GM18951 (cell line): ENCODE measurements at regions not wholly inside any gene's neighbourhood (a gene's known extent, or its start where the extent isn't known, plus 50 kb on each side); places are given as distances from the start of the nearest gene placed in this dataset.

Experiments
- POLR2A ChIP-seq: IDR thresholded peaks from 4 replicates; pipeline ENCODE4 v1.6.1; 2011; ENCODE audit warnings: mild to moderate bottlenecking; ENCODE audit not compliant: insufficient read length, insufficient read depth; ENCODE audit errors: extremely low read depth
- in situ Hi-C: fragments of 300-500 bp; cut with MboI; formaldehyde crosslinking; loops from one replicate; pipeline ENCODE4 v1.12.0; 2022; ENCODE audit warnings: low sequenced_read_pairs, mixed read lengths, inconsistent platforms; ENCODE audit not compliant: unreplicated experiment

- TF ChIP-seq POLR2A, result no peak
- in situ Hi-C loops, result no loop called here
Observed at GRCh38 chr6:113120224-113120581, 736.9 kb upstream of the MARCKS start.

DNA sequence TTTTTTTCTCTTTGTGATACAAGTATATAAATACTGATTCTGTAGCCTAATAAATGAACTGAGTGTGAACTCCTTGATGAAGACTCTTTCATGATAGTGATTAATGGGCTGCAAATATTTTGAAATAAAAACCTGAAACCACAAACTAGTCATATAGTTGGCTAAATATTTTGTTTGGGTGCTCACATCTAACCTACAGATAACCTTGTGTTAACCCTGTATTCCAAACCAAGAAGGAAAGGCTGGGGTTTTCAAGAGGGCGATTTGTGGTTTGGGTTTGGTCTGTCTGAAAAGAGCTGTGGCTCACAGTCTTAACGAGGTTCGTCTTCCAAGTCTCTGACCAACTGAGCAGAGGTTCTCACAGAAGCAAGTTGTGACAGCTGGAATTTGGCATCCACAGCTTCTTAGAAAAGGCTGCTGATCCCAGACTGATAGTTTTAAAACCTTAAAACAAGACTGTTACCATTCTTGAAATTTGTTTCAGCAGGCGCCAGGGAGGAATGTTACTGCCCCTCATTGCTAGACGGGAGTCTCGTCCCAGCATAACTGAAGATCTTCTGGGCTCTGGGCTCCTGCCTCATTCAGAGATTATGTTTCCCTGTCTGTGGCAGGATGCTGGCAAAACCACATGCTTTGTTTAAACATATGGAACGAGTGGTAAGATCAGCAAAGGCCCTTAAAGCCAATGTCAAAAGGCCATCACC is 736.4 kb upstream of the MARCKS start:
- in situ Hi-C loops, result no loop called here
- TF ChIP-seq POLR2A, result no peak

DNA sequence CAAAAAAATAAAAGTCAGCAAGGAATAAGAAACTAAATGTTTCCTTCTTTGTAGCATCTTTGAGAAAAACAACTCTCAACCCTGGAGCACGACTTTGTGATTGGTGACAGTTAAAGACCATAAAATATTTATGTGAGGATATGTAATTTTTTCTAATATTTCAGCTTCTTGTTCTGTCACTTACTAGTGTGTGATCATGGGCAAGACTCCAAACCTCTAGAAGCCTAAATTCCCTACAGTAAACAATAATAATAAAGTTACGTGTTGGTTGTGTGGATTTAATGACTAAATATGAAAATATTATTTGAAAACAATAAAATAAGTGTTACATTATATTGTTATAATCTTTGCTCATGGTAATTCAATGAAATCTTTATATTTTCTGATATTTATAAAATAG is 735.6 kb upstream of the MARCKS start:
- in situ Hi-C loops, result no loop called here
- no peak for TF ChIP-seq POLR2A

DNA sequence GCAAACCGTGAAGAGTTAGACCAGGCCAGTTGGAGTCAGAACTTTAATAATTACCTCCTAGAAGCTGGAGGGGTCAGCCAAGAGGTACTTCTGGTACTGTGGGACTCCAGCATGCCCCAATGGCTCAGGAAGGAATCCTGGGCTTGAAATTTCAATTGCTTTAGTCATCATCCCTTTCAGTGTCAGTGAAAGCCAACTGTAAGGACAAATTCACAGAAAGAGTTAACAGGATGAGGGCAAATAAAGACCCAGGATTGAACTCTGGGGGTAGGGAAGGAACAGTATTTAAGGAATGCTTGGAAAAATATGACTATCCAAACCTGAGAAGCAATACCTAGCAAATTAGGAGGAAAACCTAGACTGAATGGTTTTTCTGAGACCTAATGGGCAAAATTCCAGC is 735.1 kb upstream of the MARCKS start:
- in situ Hi-C loops, result no loop called here
- TF ChIP-seq POLR2A, result no peak

DNA sequence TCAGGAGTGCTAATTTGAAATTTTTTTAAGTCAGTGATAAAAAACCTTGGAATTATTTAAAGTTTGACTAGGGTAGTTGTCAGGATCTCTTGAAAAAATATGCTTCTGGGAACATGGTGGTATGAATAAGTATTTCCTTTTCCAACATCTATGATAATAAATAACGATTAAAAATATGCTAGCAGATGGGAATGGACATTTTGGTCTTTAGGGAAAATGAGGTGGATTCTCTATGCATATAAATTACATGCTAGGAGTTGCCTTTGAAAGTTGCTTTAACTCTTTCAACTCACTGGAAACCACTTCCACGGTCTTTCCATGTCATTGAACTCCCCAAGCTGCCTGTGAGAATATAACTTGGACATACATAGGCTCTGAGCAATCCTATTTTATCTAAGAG is 731.5 kb upstream of the MARCKS start:
- in situ Hi-C loops, result no loop called here
- TF ChIP-seq POLR2A, result no peak

DNA sequence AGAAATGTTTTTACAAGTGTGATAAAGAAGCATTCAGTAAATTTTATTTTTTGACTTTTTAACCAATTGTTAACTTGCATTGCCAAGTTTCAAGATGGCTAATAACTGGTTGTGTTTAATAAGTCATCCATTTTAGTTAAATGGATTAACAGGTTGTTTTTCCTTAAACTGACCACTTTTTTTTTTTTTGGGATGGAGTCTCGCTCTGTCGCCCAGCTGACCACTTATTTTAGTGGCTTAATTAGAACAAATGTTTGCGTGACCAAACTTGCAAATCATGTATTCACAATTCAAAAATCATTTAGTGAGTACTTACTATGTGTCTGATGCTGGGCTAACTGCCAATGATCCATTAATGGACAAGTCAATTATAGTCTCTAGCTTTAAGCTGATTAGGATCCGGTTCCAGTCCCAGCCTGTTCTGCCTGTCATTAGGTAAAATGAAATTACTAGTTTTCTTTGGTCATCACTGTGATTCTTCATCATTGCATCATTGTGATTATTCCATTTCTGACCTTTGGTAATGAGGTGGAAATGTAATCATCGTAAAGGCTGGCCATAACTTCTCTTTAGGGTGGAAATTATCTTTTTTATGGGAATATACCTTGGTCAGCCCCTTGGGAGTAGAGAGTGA is 729.2 kb upstream of the MARCKS start:
- TF ChIP-seq POLR2A, result no peak
- in situ Hi-C loops, result no loop called here

- in situ Hi-C loops, result no loop called here
- no peak for TF ChIP-seq POLR2A
Observed at GRCh38 chr6:113128661-113129060, 728.5 kb upstream of the MARCKS start.

DNA sequence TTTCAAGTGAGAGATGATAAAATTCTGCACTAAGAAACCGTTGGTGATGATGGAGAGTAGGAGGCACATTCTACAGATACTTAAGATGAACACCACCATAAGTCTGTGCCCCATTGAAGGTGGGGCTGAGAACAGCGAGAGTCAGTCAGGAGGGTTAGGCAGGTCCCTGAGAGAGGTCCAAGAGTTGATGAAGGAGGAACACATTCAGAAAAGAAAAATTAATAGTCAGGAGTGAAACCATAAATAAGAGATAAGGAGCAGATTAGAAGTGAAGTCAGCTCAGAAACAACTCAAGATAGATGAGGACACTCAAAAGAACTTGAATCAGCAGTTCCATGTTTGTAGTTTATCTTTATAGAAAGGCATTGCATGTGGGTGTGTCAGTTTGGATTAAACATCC is 727.2 kb upstream of the MARCKS start:
- in situ Hi-C loops, result no loop called here
- no peak for TF ChIP-seq POLR2A

DNA sequence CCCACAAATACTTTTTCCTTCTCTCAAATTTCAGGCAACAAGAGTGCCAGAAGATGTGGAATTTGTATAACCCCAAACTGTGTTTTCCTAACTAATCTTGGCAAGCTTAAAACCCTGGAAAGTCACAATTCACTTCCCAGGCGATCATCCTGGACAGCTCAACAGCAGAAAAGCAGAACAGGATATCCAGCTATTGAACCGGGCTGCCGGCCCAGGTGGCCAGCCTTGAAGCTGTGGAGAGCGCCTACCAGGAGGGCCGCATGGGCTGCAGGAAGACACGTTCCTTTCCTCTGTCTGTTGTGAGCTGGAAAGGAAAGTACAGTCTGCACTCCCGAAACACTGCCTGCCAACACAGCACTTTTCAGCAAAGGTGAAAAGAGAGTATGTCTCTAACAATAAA is 719.7 kb upstream of the MARCKS start:
- in situ Hi-C loops, result no loop called here
- TF ChIP-seq POLR2A, result no peak

- in situ Hi-C loops, result no loop called here
- TF ChIP-seq POLR2A, result no peak
Observed at GRCh38 chr6:113140721-113141120, 716.4 kb upstream of the MARCKS start.

DNA sequence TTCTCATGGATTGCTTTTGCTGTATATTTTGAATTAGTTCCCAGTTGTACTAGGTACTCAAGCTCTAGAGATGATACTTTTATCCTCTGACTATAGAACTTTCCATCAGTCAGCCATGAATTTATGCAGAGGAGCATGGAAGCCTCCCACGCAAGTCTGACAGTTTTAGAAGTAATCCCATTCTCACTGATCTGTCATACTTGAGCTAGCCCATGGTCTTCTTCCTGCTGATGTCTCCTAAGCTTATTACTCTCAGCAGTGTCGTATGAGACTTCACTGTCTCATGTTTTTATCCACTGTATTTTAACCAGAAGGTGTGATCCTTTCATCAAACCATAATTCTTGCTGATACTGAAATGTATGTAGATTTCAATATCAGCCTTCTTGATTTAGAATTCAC is 715.2 kb upstream of the MARCKS start:
- in situ Hi-C loops, result no loop called here
- TF ChIP-seq POLR2A, result no peak

GRCh38 chr6:113142671-113143174 is 714.4 kb upstream of the MARCKS start:
- no peak for TF ChIP-seq POLR2A
- in situ Hi-C loops, result no loop called here

GRCh38 chr6:113143206-113143605 is 713.9 kb upstream of the MARCKS start:
- TF ChIP-seq POLR2A, result no peak
- in situ Hi-C loops, result no loop called here

DNA sequence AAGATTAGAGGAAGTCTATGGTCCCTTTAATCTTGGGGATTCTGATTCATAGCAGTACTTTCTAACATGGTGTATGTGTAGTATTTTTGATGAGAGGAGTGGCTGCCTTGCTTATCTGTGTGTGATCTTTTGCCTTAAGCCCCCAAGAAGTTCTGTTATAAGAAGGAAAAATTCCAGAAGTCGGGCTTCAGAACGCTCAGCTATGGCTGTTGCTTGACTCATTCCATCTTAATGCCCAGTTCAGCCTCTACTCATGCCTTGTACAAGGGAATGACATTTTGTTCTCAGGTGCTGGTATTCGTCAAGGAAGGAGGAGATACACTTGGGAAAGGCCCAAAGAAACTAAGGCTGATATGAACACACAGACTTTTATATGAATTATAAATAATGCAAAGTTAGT is 713.0 kb upstream of the MARCKS start:
- in situ Hi-C loops, result no loop called here
- no peak for TF ChIP-seq POLR2A
